ENCODE measurements at regions not wholly inside any gene's neighbourhood (a gene's known extent, or its start where the extent isn't known, plus 50 kb on each side); places are given as distances from the start of the nearest gene placed in this dataset.

GRCh38 chr5:105817416-105817815, 1853.3 kb downstream of the EFNA5 start:
- H3K36me3 ChIP-seq: no peaks in the 10 kb centered on the region
- H3K27ac ChIP-seq: no peak overlapping the region
- H3K4me3 ChIP-seq: no peak overlapping the region

GRCh38 chr5:105816961-105817360, 1853.8 kb downstream of the EFNA5 start:
- Histone ChIP-seq H3K9ac (no peak overlapping the region), H3K27ac (no peak overlapping the region), H3K4me2 (no peak overlapping the region), H3K4me1 (no peaks in the 10 kb centered on the region), H3K4me3 (no peak overlapping the region), H3K27me3 (no peaks in the 10 kb centered on the region), H4K20me1 (no peaks in the 10 kb centered on the region), H3K36me3 (no peaks in the 10 kb centered on the region), H3K9me3 (replicated peaks in 1 of 11) (no peaks in the 10 kb centered on the region)
- no peak for TF ChIP-seq Cebpa-rat (IDR thresholded peaks at IDR 0.05)

More at GRCh38 chr5:105817416-105817815, 1853.3 kb downstream of the EFNA5 start:
- H3K27me3 ChIP-seq: no peaks in the 10 kb centered on the region
- H4K20me1 ChIP-seq: no peaks in the 10 kb centered on the region
- no peaks in the 10 kb centered on the region for H3K4me1 ChIP-seq
- H3K9me3 ChIP-seq (replicated peaks in 1 of 11): no peaks in the 10 kb centered on the region
- H3K4me2 ChIP-seq: no peak overlapping the region
- no peak overlapping the region for H3K9ac ChIP-seq
- TF ChIP-seq Cebpa-rat (IDR thresholded peaks at IDR 0.05): no peak

- Histone ChIP-seq H3K4me1 (no peaks in the 10 kb centered on the region), H3K27me3 (no peaks in the 10 kb centered on the region), H4K20me1 (no peaks in the 10 kb centered on the region), H3K4me3 (no peak overlapping the region), H3K4me2 (no peak overlapping the region), H3K27ac (no peak overlapping the region), H3K9me3 (replicated peaks in 1 of 11) (no peaks in the 10 kb centered on the region), H3K36me3 (no peaks in the 10 kb centered on the region), H3K9ac (no peak overlapping the region)
- TF ChIP-seq Cebpa-rat (IDR thresholded peaks at IDR 0.05): no peak
Observed at GRCh38 chr5:105812304-105812703, 1858.4 kb downstream of the EFNA5 start.

- Histone ChIP-seq H3K4me2 (no peak overlapping the region), H3K9me3 (replicated peaks in 1 of 11) (peaks cover 0 to 11% (median 3%) of the 10 kb centered on the region in 11 experiments; a peak in 5 of 22 replicates), H3K27me3 (no peaks in the 10 kb centered on the region), H3K36me3 (no peaks in the 10 kb centered on the region), H4K20me1 (no peaks in the 10 kb centered on the region), H3K27ac (no peak overlapping the region), H3K4me3 (no peak overlapping the region), H3K9ac (no peak overlapping the region), H3K4me1 (no peaks in the 10 kb centered on the region)
- no peak for TF ChIP-seq Cebpa-rat (IDR thresholded peaks at IDR 0.05)
Observed at GRCh38 chr5:105807951-105808350, 1862.8 kb downstream of the EFNA5 start.

GRCh38 chr5:105807290-105807689, 1863.4 kb downstream of the EFNA5 start:
- Histone ChIP-seq H3K9me3 (replicated peaks in 1 of 11) (peaks cover 0 to 11% (median 3%) of the 10 kb centered on the region in 11 experiments; a peak in 5 of 22 replicates), H3K27me3 (no peaks in the 10 kb centered on the region), H3K4me1 (no peaks in the 10 kb centered on the region), H3K4me2 (no peak overlapping the region), H3K9ac (no peak overlapping the region), H3K27ac (no peak overlapping the region), H3K4me3 (no peak overlapping the region), H3K36me3 (no peaks in the 10 kb centered on the region), H4K20me1 (no peaks in the 10 kb centered on the region)
- TF ChIP-seq Cebpa-rat (IDR thresholded peaks at IDR 0.05): no peak

- peaks cover 0 to 11% (median 3%) of the 10 kb centered on the region in 11 experiments; a peak in 5 of 22 replicates for H3K9me3 ChIP-seq (replicated peaks in 1 of 11)
- H3K36me3 ChIP-seq: no peaks in the 10 kb centered on the region
- no peak overlapping the region for H3K4me2 ChIP-seq
- no peak overlapping the region for H3K9ac ChIP-seq
- H3K4me3 ChIP-seq: no peak overlapping the region
- no peaks in the 10 kb centered on the region for H3K27me3 ChIP-seq
- no peaks in the 10 kb centered on the region for H3K4me1 ChIP-seq
- no peak for TF ChIP-seq Cebpa-rat (IDR thresholded peaks at IDR 0.05)
- no peak overlapping the region for H3K27ac ChIP-seq
- no peaks in the 10 kb centered on the region for H4K20me1 ChIP-seq
Observed at GRCh38 chr5:105806596-105806995, 1864.1 kb downstream of the EFNA5 start.

GRCh38 chr5:105803431-105803830, 1867.3 kb downstream of the EFNA5 start:
- peaks cover 0 to 11% (median 3%) of the 10 kb centered on the region in 11 experiments; a peak in 5 of 22 replicates for H3K9me3 ChIP-seq (replicated peaks in 1 of 11)
- no peak overlapping the region for H3K27ac ChIP-seq
- no peaks in the 10 kb centered on the region for H3K4me1 ChIP-seq
- no peaks in the 10 kb centered on the region for H4K20me1 ChIP-seq
- no peak overlapping the region for H3K4me2 ChIP-seq
- no peak overlapping the region for H3K4me3 ChIP-seq
- H3K9ac ChIP-seq: no peak overlapping the region
- no peaks in the 10 kb centered on the region for H3K36me3 ChIP-seq
- TF ChIP-seq Cebpa-rat (IDR thresholded peaks at IDR 0.05): no peak
- no peaks in the 10 kb centered on the region for H3K27me3 ChIP-seq

- Histone ChIP-seq H3K9ac (no peak overlapping the region), H4K20me1 (no peaks in the 10 kb centered on the region), H3K36me3 (no peaks in the 10 kb centered on the region), H3K4me3 (no peak overlapping the region), H3K4me2 (no peak overlapping the region), H3K9me3 (replicated peaks in 1 of 11) (no peaks in the 10 kb centered on the region), H3K27ac (no peak overlapping the region), H3K27me3 (no peaks in the 10 kb centered on the region), H3K4me1 (no peaks in the 10 kb centered on the region)
- no peak for TF ChIP-seq Cebpa-rat (IDR thresholded peaks at IDR 0.05)
Observed at GRCh38 chr5:105794578-105794977, 1876.2 kb downstream of the EFNA5 start.

GRCh38 chr5:105789246-105789645, 1881.5 kb downstream of the EFNA5 start:
- no peak overlapping the region for H3K9ac ChIP-seq
- no peaks in the 10 kb centered on the region for H3K9me3 ChIP-seq (replicated peaks in 1 of 11)
- H3K4me2 ChIP-seq: no peak overlapping the region
- no peak overlapping the region for H3K4me3 ChIP-seq
- no peak overlapping the region for H3K27ac ChIP-seq
- no peaks in the 10 kb centered on the region for H3K4me1 ChIP-seq
- no peaks in the 10 kb centered on the region for H3K36me3 ChIP-seq
- no peak for TF ChIP-seq Cebpa-rat (IDR thresholded peaks at IDR 0.05)
- no peaks in the 10 kb centered on the region for H3K27me3 ChIP-seq
- no peaks in the 10 kb centered on the region for H4K20me1 ChIP-seq

GRCh38 chr5:105783811-105784210, 1886.9 kb downstream of the EFNA5 start:
- Histone ChIP-seq H3K4me2 (no peak overlapping the region), H3K36me3 (no peaks in the 10 kb centered on the region), H3K9me3 (replicated peaks in 1 of 11) (no peaks in the 10 kb centered on the region), H3K9ac (no peak overlapping the region), H3K27ac (no peak overlapping the region), H4K20me1 (no peaks in the 10 kb centered on the region), H3K4me1 (no peaks in the 10 kb centered on the region), H3K27me3 (no peaks in the 10 kb centered on the region), H3K4me3 (no peak overlapping the region)
- no peak for TF ChIP-seq Cebpa-rat (IDR thresholded peaks at IDR 0.05)
